ENCODE measurements at regions not wholly inside any gene's neighbourhood (a gene's known extent, or its start where the extent isn't known, plus 50 kb on each side); places are given as distances from the start of the nearest gene placed in this dataset.

GRCh38 chr10:121187391-121187790 lies 336.2 kb downstream of the WDR11 start:
- Histone ChIP-seq H3K27ac (peak overlapping the region; percentile 73 to 82 (median 78)), H3K9me3 (no peaks in the 10 kb centered on the region), H3K27me3 (no peaks in the 10 kb centered on the region), H3K36me3 (no peaks in the 10 kb centered on the region), H3K4me1 (peaks cover 2 to 23% (median 3%) of the 10 kb centered on the region in 3 donors), H3K4me3 (no peak overlapping the region)
- TF ChIP-seq POLR2A (IDR thresholded peaks at IDR 0.05) (no peak), EP300 (IDR thresholded peaks at IDR 0.05) (no peak), POLR2AphosphoS5 (IDR thresholded peaks at IDR 0.05) (no peak)
- TF ChIP-seq, protein P1, sequence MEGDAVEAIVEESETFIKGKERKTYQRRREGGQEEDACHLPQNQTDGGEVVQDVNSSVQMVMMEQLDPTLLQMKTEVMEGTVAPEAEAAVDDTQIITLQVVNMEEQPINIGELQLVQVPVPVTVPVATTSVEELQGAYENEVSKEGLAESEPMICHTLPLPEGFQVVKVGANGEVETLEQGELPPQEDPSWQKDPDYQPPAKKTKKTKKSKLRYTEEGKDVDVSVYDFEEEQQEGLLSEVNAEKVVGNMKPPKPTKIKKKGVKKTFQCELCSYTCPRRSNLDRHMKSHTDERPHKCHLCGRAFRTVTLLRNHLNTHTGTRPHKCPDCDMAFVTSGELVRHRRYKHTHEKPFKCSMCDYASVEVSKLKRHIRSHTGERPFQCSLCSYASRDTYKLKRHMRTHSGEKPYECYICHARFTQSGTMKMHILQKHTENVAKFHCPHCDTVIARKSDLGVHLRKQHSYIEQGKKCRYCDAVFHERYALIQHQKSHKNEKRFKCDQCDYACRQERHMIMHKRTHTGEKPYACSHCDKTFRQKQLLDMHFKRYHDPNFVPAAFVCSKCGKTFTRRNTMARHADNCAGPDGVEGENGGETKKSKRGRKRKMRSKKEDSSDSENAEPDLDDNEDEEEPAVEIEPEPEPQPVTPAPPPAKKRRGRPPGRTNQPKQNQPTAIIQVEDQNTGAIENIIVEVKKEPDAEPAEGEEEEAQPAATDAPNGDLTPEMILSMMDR (IDR thresholded peaks at IDR 0.05): no peak
- ATAC-seq: no peak

GRCh38 chr10:121188005-121188404 lies 336.8 kb downstream of the WDR11 start:
- Histone ChIP-seq H3K4me3 (no peak overlapping the region), H3K4me1 (peaks cover 2 to 23% (median 3%) of the 10 kb centered on the region in 3 donors), H3K27me3 (no peaks in the 10 kb centered on the region), H3K36me3 (no peaks in the 10 kb centered on the region), H3K9me3 (no peaks in the 10 kb centered on the region), H3K27ac (peak overlapping the region; percentile 73 to 82 (median 78))
- 53 to 55% methylated on average over 6 of the region's 6 CpGs for WGBS, 2 donors (ENCODE audit: low coverage in 1 of 2)
- TF ChIP-seq POLR2A (IDR thresholded peaks at IDR 0.05) (no peak), EP300 (IDR thresholded peaks at IDR 0.05) (no peak), POLR2AphosphoS5 (IDR thresholded peaks at IDR 0.05) (peak; percentile 70)
- TF ChIP-seq, protein P1 (IDR thresholded peaks at IDR 0.05): peak in 1 of 4 experiments; percentile 24
- ATAC-seq: peak; percentile 52

GRCh38 chr10:121189066-121189465 lies 337.9 kb downstream of the WDR11 start:
- WGBS, 2 donors (ENCODE audit: low coverage in 1 of 2): 17 to 51% methylated on average over 7 of the region's 7 CpGs
- peak; percentile 71 for ATAC-seq
- TF ChIP-seq POLR2AphosphoS5 (IDR thresholded peaks at IDR 0.05) (peak; percentile 72), POLR2A (IDR thresholded peaks at IDR 0.05) (no peak)
- H3K4me3 ChIP-seq: peak overlapping the region in 1 of 2 donors; percentile 10
- H3K4me1 ChIP-seq: peaks cover 0 to 23% (median 3%) of the 10 kb centered on the region in 3 donors
- H3K27me3 ChIP-seq: no peaks in the 10 kb centered on the region
- no peaks in the 10 kb centered on the region for H3K9me3 ChIP-seq
- no peaks in the 10 kb centered on the region for H3K36me3 ChIP-seq
- H3K27ac ChIP-seq: peak overlapping the region; percentile 73 to 82 (median 78)

GRCh38 chr10:121194696-121195523 lies 343.7 kb downstream of the WDR11 start:
- 0 to 64% methylated on average over 1 to 6 of the region's 10 CpGs for WGBS, 2 donors (ENCODE audit: low coverage in 1 of 2)
- Histone ChIP-seq H3K4me1 (peaks cover 0 to under 1% (median 0%) of the 10 kb centered on the region in 3 donors), H3K27me3 (no peaks in the 10 kb centered on the region), H3K9me3 (no peaks in the 10 kb centered on the region), H3K27ac (no peak overlapping the region), H3K36me3 (no peaks in the 10 kb centered on the region), H3K4me3 (no peak overlapping the region)
- no peak for ATAC-seq
- TF ChIP-seq POLR2AphosphoS5 (IDR thresholded peaks at IDR 0.05): no peak
- no peak for TF ChIP-seq POLR2A (IDR thresholded peaks at IDR 0.05)
- TF ChIP-seq, protein P1 (IDR thresholded peaks at IDR 0.05): no peak
- no peak for TF ChIP-seq EP300 (IDR thresholded peaks at IDR 0.05)

GRCh38 chr10:121195524-121195910 lies 344.4 kb downstream of the WDR11 start:
- no peaks in the 10 kb centered on the region for H3K27me3 ChIP-seq
- no peak for TF ChIP-seq EP300 (IDR thresholded peaks at IDR 0.05)
- 74% methylated on average over 8 of the region's 8 CpGs for WGBS, 2 donors (ENCODE audit: low coverage in 1 of 2)
- H3K36me3 ChIP-seq: no peaks in the 10 kb centered on the region
- no peak overlapping the region for H3K27ac ChIP-seq
- H3K4me3 ChIP-seq: no peak overlapping the region
- H3K9me3 ChIP-seq: no peaks in the 10 kb centered on the region
- no peaks in the 10 kb centered on the region for H3K4me1 ChIP-seq
- ATAC-seq: no peak

GRCh38 chr10:121199081-121199480 lies 347.9 kb downstream of the WDR11 start:
- Histone ChIP-seq H3K36me3 (no peaks in the 10 kb centered on the region), H3K4me3 (no peak overlapping the region), H3K27me3 (no peaks in the 10 kb centered on the region), H3K9me3 (no peaks in the 10 kb centered on the region), H3K4me1 (no peaks in the 10 kb centered on the region), H3K27ac (no peak overlapping the region)
- no peak for ATAC-seq
- no peak for TF ChIP-seq EP300 (IDR thresholded peaks at IDR 0.05)
- TF ChIP-seq, protein P1 (IDR thresholded peaks at IDR 0.05): no peak
- no peak for TF ChIP-seq POLR2AphosphoS5 (IDR thresholded peaks at IDR 0.05)
- no peak for TF ChIP-seq POLR2A (IDR thresholded peaks at IDR 0.05)

Measured in gastroesophageal sphincter (tissue), 4 donors.